Upper lobe of right lung (tissue), 1 donor: ENCODE measurements at regions not wholly inside any gene's neighbourhood (a gene's known extent, or its start where the extent isn't known, plus 50 kb on each side); places are given as distances from the start of the nearest gene placed in this dataset.

ENCODE experiments used
- ATAC-seq: fragments of 200-7000 bp; cut with Tn5 transposase; one replicate; pipeline ENCODE4 v1.9.1; 2020; ENCODE audit warnings: mild to moderate bottlenecking, moderate library complexity
- DNase-seq: peaks from one replicate; pipeline ENCODE4 v3.0.0-alpha.2; 2020
- H3K27ac ChIP-seq: fragments of 200-600 bp; one replicate; pipeline ENCODE4 v1.8.0; 2022
- H3K27me3 ChIP-seq: fragments of 200-600 bp; one replicate; pipeline ENCODE4 v1.8.0; 2022; ENCODE audit warnings: mild to moderate bottlenecking
- H3K36me3 ChIP-seq: fragments of 200-600 bp; one replicate; pipeline ENCODE4 v1.8.0; 2022
- H3K4me1 ChIP-seq: fragments of 200-600 bp; one replicate; pipeline ENCODE4 v1.8.0; 2022
- H3K4me3 ChIP-seq: fragments of 200-600 bp; one replicate; pipeline ENCODE4 v1.8.0; 2022; ENCODE audit warnings: mild to moderate bottlenecking
- H3K9me3 ChIP-seq: fragments of 200-600 bp; one replicate; pipeline ENCODE4 v1.8.0; 2022
- CTCF ChIP-seq: fragments of 200-600 bp; IDR thresholded peaks from one replicate; pipeline ENCODE4 v1.8.0; 2022; ENCODE audit warnings: antibody characterized with exemption
- intact Hi-C: fragments of 100-400 bp; cut with DNase I; formaldehyde crosslinking; loops from one replicate; pipeline ENCODE4 v1.11.0; 2022
- donor health status: DM: no; HTN: yes; CAD: no; lungs with severe emphysema.

- ATAC-seq (no peak), DNase-seq (no peak)
- H3K4me1 ChIP-seq, result no peaks in the 10 kb centered on the region
- intact Hi-C loops, result no loop called here
- no peaks in the 10 kb centered on the region for H3K9me3 ChIP-seq
- no peaks in the 10 kb centered on the region for H3K36me3 ChIP-seq
- no peaks in the 10 kb centered on the region for H3K27me3 ChIP-seq
- no peak overlapping the region for H3K27ac ChIP-seq
- no peak overlapping the region for H3K4me3 ChIP-seq
- no peak for TF ChIP-seq CTCF
These were observed 225.6 kb upstream of the SATB1 start for GRCh38 chr3:18650731-18651130.

GRCh38 chr3:18649666-18650363 lies 224.7 kb upstream of the SATB1 start:
- Histone ChIP-seq H3K36me3 (no peaks in the 10 kb centered on the region), H3K9me3 (no peaks in the 10 kb centered on the region), H3K27me3 (no peaks in the 10 kb centered on the region), H3K4me1 (no peaks in the 10 kb centered on the region), H3K4me3 (no peak overlapping the region), H3K27ac (no peak overlapping the region)
- ATAC-seq, result no peak
- DNase-seq, result no peak
- no peak for TF ChIP-seq CTCF
- intact Hi-C loops, result no loop called here

GRCh38 chr3:18648868-18649462 lies 223.8 kb upstream of the SATB1 start:
- H3K4me1 ChIP-seq, result no peaks in the 10 kb centered on the region
- TF ChIP-seq CTCF, result no peak
- ATAC-seq, result no peak

GRCh38 chr3:18648159-18648558 lies 223.0 kb upstream of the SATB1 start:
- Histone ChIP-seq H3K27me3 (no peaks in the 10 kb centered on the region), H3K4me1 (no peaks in the 10 kb centered on the region), H3K9me3 (no peaks in the 10 kb centered on the region), H3K27ac (no peak overlapping the region), H3K4me3 (no peak overlapping the region), H3K36me3 (no peaks in the 10 kb centered on the region)
- TF ChIP-seq CTCF, result no peak
- ATAC-seq, result no peak
- intact Hi-C loops, result no loop called here
- no peak for DNase-seq

More at GRCh38 chr3:18648868-18649462, 223.8 kb upstream of the SATB1 start:
- no peak for DNase-seq
- Histone ChIP-seq H3K27me3 (no peaks in the 10 kb centered on the region), H3K9me3 (no peaks in the 10 kb centered on the region), H3K4me3 (no peak overlapping the region), H3K36me3 (no peaks in the 10 kb centered on the region), H3K27ac (no peak overlapping the region)
- intact Hi-C loops, result no loop called here

GRCh38 chr3:18645619-18646018 lies 220.5 kb upstream of the SATB1 start:
- Histone ChIP-seq H3K27me3 (no peaks in the 10 kb centered on the region), H3K36me3 (no peaks in the 10 kb centered on the region), H3K27ac (no peak overlapping the region), H3K4me1 (no peaks in the 10 kb centered on the region), H3K9me3 (no peaks in the 10 kb centered on the region), H3K4me3 (no peak overlapping the region)
- ATAC-seq (no peak), DNase-seq (no peak)
- intact Hi-C loops, result no loop called here
- no peak for TF ChIP-seq CTCF
